Erythroblast (primary cell): ENCODE measurements at regions not wholly inside any gene's neighbourhood (a gene's known extent, or its start where the extent isn't known, plus 50 kb on each side); places are given as distances from the start of the nearest gene placed in this dataset.

Experiments
- GATA1 ChIP-seq: IDR thresholded peaks from 2 replicates; pipeline ENCODE4 v1.6.1; 2011; ENCODE audit warnings: low read depth, mild to moderate bottlenecking, control low read depth, low read length, moderate library complexity
- POLR2A ChIP-seq: IDR thresholded peaks from 2 replicates; pipeline ENCODE4 v1.6.1; 2011; ENCODE audit warnings: mild to moderate bottlenecking, low read length

DNA sequence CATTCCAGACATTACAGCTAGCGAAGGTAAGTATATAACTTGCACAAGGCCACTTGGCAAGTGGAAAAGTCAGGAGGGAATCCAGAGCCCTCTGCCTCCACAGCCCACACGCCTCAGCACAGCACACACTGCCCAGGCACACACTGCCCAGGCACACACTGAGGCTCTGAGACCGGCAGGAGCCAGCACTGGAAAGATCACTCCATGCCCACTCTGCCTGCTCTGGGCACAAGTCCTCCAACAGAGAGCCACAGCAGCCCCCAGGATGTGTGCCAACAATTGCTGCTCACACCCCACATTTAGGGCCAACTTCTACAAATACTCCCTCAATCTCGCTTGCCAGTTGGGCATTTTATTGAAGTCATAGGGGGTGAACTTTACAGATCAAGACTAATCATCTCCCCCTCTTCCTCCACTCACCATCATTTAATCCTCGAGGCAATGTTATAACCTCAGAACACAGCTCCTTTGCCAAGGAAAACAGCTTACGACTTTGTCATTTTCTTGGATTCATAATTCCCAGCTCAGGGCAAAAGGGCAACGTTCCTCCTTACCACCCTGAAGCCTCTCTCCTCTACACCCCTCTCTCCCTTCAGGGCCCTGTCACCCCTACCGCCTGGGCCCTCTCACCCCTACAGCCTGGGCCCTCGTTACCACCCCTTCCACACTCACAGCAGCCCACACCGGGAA lies 53.0 kb upstream of the TPM1 start:
- no peak for TF ChIP-seq POLR2A
- no peak for TF ChIP-seq GATA1
